HCT116 (cell line): ENCODE measurements at regions not wholly inside any gene's neighbourhood (a gene's known extent, or its start where the extent isn't known, plus 50 kb on each side); places are given as distances from the start of the nearest gene placed in this dataset.

Experiments used
- ATAC-seq: fragments of 200-7000 bp; cut with Tn5 transposase; 2 replicates; pipeline ENCODE4 v1.9.1; 2020; ENCODE audit warnings: mild to moderate bottlenecking, moderate library complexity
- BruUV-seq: library from RNA; stranded (reverse); fragments of 400-500 nt; replicated peaks from 2 replicates; lab custom pipeline; 2021; lab: Mats Ljungman, UMichigan
- CTCF ChIA-PET: fragments of 300-600 bp; sonication (Branson Sonifier 250); formaldehyde crosslinking; loops from one replicate; lab custom pipeline; 2021; ENCODE audit warnings: antibody characterized with exemption; lab: Charles Lee
- POLR2A ChIA-PET: fragments of 300-600, 350-600 bp; sonication (Branson Sonifier 250); formaldehyde crosslinking; loops from one replicate; lab custom pipeline; 2021; ENCODE audit warnings: antibody characterized with exemption; lab: Charles Lee
- RAD21 ChIA-PET, 2 experiments: fragments of 300-600 bp; sonication (Branson Sonifier 250); formaldehyde crosslinking; loops; one replicate each; lab custom pipeline; 2023; ENCODE audit warnings: low total read pairs in 2 of 2; ENCODE audit not compliant: uncharacterized antibody in 2 of 2, unreplicated experiment in 2 of 2, low non-redundant PET in 1 of 2; lab: Charles Lee
- DNase-seq: peaks from one replicate; pipeline ENCODE4 v3.0.0-alpha.2; 2010; ENCODE audit warnings: low read depth, low spot score
- H2AFZ ChIP-seq: fragments of 200-600 bp; shearing (Covaris generic), sonication (generic); 2 replicates; pipeline ENCODE4 v1.6.1; 2017; ENCODE audit warnings: low read depth, mixed run types, mixed read lengths, antibody characterized with exemption, low read length; ENCODE audit not compliant: poor library complexity, severe bottlenecking
- H3K27ac ChIP-seq: 2 replicates; pipeline ENCODE4 v1.5.1; 2012; ENCODE audit warnings: low read depth, low read length
- H3K27me3 ChIP-seq: fragments of 200-600 bp; sonication (generic); 2 replicates; pipeline ENCODE4 v1.6.1; 2016; ENCODE audit warnings: mixed run types, low read length, mixed read lengths; ENCODE audit not compliant: insufficient read depth
- H3K36me3 ChIP-seq, 2 experiments: fragments of 200-500 bp in 1 of 2; fragments of 200-600 bp in 1 of 2; sonication (Bioruptor generic) in 1 of 2; sonication (generic) in 1 of 2; 2 replicates each; pipeline versions ENCODE4 v1.5.1 to v1.6.1; 2014 to 2016; ENCODE audit warnings: low read length in 2 of 2, inconsistent platforms in 1 of 2, mixed read lengths in 1 of 2, mixed run types in 1 of 2; ENCODE audit not compliant: insufficient read depth in 2 of 2, control insufficient read depth in 1 of 2
- H3K4me1 ChIP-seq, 2 experiments: fragments of 200-600 bp in 1 of 2; sonication (generic) in 1 of 2; 2 replicates each; pipeline versions ENCODE4 v1.5.1 to v1.6.1; 2012 to 2017; ENCODE audit warnings: low read length in 2 of 2, inconsistent platforms in 1 of 2, mild to moderate bottlenecking in 1 of 2, mixed read lengths in 1 of 2, mixed run types in 1 of 2, moderate library complexity in 1 of 2; ENCODE audit not compliant: insufficient read depth in 2 of 2, control insufficient read depth in 1 of 2
- H3K4me2 ChIP-seq: fragments of 200-600 bp; sonication (generic); 2 replicates; pipeline ENCODE4 v1.6.1; 2017; ENCODE audit warnings: mixed run types, low read length, mixed read lengths
- H3K4me3 ChIP-seq, 2 experiments: fragments of 200-600 bp in 1 of 2; sonication (generic) in 1 of 2; replicated peaks in 1 of 2; 2 replicates each; pipeline ENCODE4 v1.5.1; 2011 to 2016; ENCODE audit warnings: low read length in 2 of 2, control low read depth in 1 of 2, low read depth in 1 of 2, mild to moderate bottlenecking in 1 of 2, mixed read lengths in 1 of 2, mixed run types in 1 of 2
- H3K79me2 ChIP-seq: fragments of 200-600 bp; sonication (generic); 2 replicates; pipeline ENCODE4 v1.6.1; 2017; ENCODE audit warnings: mild to moderate bottlenecking, mixed run types, low read length, moderate library complexity, mixed read lengths; ENCODE audit not compliant: insufficient read depth
- H3K9ac ChIP-seq: fragments of 200-600 bp; sonication (generic); 2 replicates; pipeline ENCODE4 v1.6.1; 2016; ENCODE audit warnings: low read length, mixed read lengths
- H3K9me2 ChIP-seq: fragments of 200-600 bp; sonication (generic), shearing (Covaris generic); 2 replicates; pipeline ENCODE4 v1.6.1; 2017; ENCODE audit warnings: mixed run types, mild to moderate bottlenecking, moderate library complexity; ENCODE audit not compliant: insufficient read depth
- H3K9me3 ChIP-seq, 2 experiments: fragments of 200-500 bp in 1 of 2; fragments of 200-600 bp in 1 of 2; sonication (Bioruptor generic) in 1 of 2; sonication (generic) in 1 of 2; 2 replicates each; pipeline ENCODE4 v1.6.1; 2014 to 2017; ENCODE audit warnings: low read length in 2 of 2, mixed read lengths in 2 of 2, inconsistent platforms in 1 of 2, low read depth in 1 of 2, mild to moderate bottlenecking in 1 of 2, mixed run types in 1 of 2, moderate library complexity in 1 of 2; ENCODE audit not compliant: control insufficient read depth in 1 of 2, insufficient read depth in 1 of 2
- H4K20me1 ChIP-seq: fragments of 200-600 bp; sonication (generic), shearing (Covaris generic); 2 replicates; pipeline ENCODE4 v1.6.1; 2017; ENCODE audit warnings: mixed run types, mild to moderate bottlenecking, moderate library complexity; ENCODE audit not compliant: insufficient read depth
- CBX3 ChIP-seq: IDR thresholded peaks from 2 replicates; pipeline ENCODE4 v1.6.1; 2012; ENCODE audit warnings: low read depth
- FOSL1 ChIP-seq: IDR thresholded peaks from 2 replicates; pipeline ENCODE4 v1.6.1; 2012; ENCODE audit warnings: low read depth
- JUND ChIP-seq: IDR thresholded peaks from 2 replicates; pipeline ENCODE4 v1.6.1; 2012
- SIN3A ChIP-seq: IDR thresholded peaks from 2 replicates; pipeline ENCODE4 v1.6.1; 2012; ENCODE audit warnings: low read depth
- SP1 ChIP-seq: IDR thresholded peaks from 2 replicates; pipeline ENCODE4 v1.6.1; 2012; ENCODE audit warnings: low read depth
- YY1 ChIP-seq: IDR thresholded peaks from 2 replicates; pipeline ENCODE4 v1.6.1; 2011; ENCODE audit warnings: low read length, low read depth, moderate library complexity, mild to moderate bottlenecking; ENCODE audit not compliant: insufficient replicate concordance; ENCODE audit errors: extremely low read depth
- ZNF274 ChIP-seq: fragments of 200-500 bp; sonication (Bioruptor generic); IDR thresholded peaks from 2 replicates; pipeline ENCODE4 v1.6.1; 2014; ENCODE audit warnings: mild to moderate bottlenecking, low read depth, low read length, inconsistent platforms
- intact Hi-C: fragments of 100-400 bp; cut with micrococcal nuclease; formaldehyde crosslinking; loops from 2 replicates; pipeline ENCODE4 v1.10.0; 2022
- TF ChIP-seq, protein P1 (sequence below): IDR thresholded peaks from 2 replicates; pipeline ENCODE4 v1.6.1; 2012; ENCODE audit warnings: low read depth
- TF ChIP-seq, protein P2 (sequence below), 3 experiments: fragments of 200-600 bp in 1 of 3; sonication (generic) in 1 of 3; IDR thresholded peaks in 2 of 3; conservative IDR thresholded peaks in 1 of 3; 2 replicates each; pipeline ENCODE4 v1.5.1; 2012 to 2017; ENCODE audit warnings: low read depth in 2 of 3, low read length in 2 of 3, antibody characterized with exemption in 1 of 3, borderline replicate concordance in 1 of 3, control low read depth in 1 of 3, mild to moderate bottlenecking in 1 of 3, mixed read lengths in 1 of 3, mixed run types in 1 of 3, moderate library complexity in 1 of 3; ENCODE audit not compliant: insufficient read depth in 1 of 3
- TF ChIP-seq, protein P3 (sequence below): IDR thresholded peaks from 2 replicates; pipeline ENCODE4 v1.6.1; 2012

DNA sequence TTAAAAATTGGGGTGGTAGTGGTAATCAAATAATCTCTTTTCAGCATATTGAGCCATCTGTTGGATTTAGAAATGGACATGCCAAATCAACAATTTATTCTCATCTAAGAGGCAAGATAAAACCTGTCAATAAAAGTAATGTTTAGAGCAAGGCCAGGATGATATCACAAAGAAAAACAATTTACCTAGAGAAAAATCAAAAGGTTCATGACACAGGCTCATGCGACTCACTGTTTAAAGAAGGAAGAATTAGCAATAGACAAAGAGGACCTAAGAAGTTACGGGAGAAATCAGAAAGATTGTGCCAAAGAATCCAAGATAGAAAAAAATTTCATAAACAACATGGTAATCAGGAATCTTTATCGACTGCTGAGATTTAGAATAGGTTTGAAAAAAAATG is 868.5 kb upstream of the GBE1 start:
- no TSS peak for BruUV-seq
- no peaks in the 10 kb centered on the region for H3K27me3 ChIP-seq
- H3K4me3 ChIP-seq, result no peak overlapping the region
- TF ChIP-seq, protein P1, sequence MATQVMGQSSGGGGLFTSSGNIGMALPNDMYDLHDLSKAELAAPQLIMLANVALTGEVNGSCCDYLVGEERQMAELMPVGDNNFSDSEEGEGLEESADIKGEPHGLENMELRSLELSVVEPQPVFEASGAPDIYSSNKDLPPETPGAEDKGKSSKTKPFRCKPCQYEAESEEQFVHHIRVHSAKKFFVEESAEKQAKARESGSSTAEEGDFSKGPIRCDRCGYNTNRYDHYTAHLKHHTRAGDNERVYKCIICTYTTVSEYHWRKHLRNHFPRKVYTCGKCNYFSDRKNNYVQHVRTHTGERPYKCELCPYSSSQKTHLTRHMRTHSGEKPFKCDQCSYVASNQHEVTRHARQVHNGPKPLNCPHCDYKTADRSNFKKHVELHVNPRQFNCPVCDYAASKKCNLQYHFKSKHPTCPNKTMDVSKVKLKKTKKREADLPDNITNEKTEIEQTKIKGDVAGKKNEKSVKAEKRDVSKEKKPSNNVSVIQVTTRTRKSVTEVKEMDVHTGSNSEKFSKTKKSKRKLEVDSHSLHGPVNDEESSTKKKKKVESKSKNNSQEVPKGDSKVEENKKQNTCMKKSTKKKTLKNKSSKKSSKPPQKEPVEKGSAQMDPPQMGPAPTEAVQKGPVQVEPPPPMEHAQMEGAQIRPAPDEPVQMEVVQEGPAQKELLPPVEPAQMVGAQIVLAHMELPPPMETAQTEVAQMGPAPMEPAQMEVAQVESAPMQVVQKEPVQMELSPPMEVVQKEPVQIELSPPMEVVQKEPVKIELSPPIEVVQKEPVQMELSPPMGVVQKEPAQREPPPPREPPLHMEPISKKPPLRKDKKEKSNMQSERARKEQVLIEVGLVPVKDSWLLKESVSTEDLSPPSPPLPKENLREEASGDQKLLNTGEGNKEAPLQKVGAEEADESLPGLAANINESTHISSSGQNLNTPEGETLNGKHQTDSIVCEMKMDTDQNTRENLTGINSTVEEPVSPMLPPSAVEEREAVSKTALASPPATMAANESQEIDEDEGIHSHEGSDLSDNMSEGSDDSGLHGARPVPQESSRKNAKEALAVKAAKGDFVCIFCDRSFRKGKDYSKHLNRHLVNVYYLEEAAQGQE, result no peak
- no peak for TF ChIP-seq CBX3
- TF ChIP-seq, protein P2, sequence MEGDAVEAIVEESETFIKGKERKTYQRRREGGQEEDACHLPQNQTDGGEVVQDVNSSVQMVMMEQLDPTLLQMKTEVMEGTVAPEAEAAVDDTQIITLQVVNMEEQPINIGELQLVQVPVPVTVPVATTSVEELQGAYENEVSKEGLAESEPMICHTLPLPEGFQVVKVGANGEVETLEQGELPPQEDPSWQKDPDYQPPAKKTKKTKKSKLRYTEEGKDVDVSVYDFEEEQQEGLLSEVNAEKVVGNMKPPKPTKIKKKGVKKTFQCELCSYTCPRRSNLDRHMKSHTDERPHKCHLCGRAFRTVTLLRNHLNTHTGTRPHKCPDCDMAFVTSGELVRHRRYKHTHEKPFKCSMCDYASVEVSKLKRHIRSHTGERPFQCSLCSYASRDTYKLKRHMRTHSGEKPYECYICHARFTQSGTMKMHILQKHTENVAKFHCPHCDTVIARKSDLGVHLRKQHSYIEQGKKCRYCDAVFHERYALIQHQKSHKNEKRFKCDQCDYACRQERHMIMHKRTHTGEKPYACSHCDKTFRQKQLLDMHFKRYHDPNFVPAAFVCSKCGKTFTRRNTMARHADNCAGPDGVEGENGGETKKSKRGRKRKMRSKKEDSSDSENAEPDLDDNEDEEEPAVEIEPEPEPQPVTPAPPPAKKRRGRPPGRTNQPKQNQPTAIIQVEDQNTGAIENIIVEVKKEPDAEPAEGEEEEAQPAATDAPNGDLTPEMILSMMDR (IDR thresholded peaks at IDR 0.05 in 2 of 3, conservative IDR thresholded peaks at IDR 0.05 in 1 of 3; ENCODE audit: borderline replicate concordance in 1 of 3, insufficient read depth in 1 of 3, low read depth in 2 of 3, low read length in 2 of 3), result no peak
- no peak for TF ChIP-seq FOSL1
- no peak for TF ChIP-seq SIN3A
- no peak for TF ChIP-seq SP1
- no peak for TF ChIP-seq YY1
- TF ChIP-seq, protein P3, sequence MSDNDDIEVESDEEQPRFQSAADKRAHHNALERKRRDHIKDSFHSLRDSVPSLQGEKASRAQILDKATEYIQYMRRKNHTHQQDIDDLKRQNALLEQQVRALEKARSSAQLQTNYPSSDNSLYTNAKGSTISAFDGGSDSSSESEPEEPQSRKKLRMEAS, result no peak
- no peak for TF ChIP-seq ZNF274
- no peak for TF ChIP-seq JUND
- no peak overlapping the region for H3K4me2 ChIP-seq
- DNase-seq (no peak), ATAC-seq (no peak)
- H3K79me2 ChIP-seq, result no peaks in the 10 kb centered on the region
- intact Hi-C loops, result no loop called here
- H3K9me3 ChIP-seq, result 0 out of 4 replicates have a peak, but pooled peaks cover 0 to 2% of the 10 kb centered on the region in 2 experiments
- CTCF ChIA-PET, result no interaction called here
- H3K9me2 ChIP-seq, result no peaks in the 10 kb centered on the region
- POLR2A ChIA-PET, result no interaction called here
- H4K20me1 ChIP-seq, result no peaks in the 10 kb centered on the region
- no peak overlapping the region for H2AFZ ChIP-seq
- no peak overlapping the region for H3K27ac ChIP-seq
- no peaks in the 10 kb centered on the region for H3K36me3 ChIP-seq
- RAD21 ChIA-PET, result no interaction called here
- no peaks in the 10 kb centered on the region for H3K4me1 ChIP-seq
- no peak overlapping the region for H3K9ac ChIP-seq
